Left cardiac atrium (tissue), 4 donors: ENCODE measurements at regions not wholly inside any gene's neighbourhood (a gene's known extent, or its start where the extent isn't known, plus 50 kb on each side); places are given as distances from the start of the nearest gene placed in this dataset.
A peak's percentile ranks its signal among the peaks of the same experiment; 100 is the strongest.
"Not testable (repeated sequence)": the region's sequence is repeated elsewhere in the genome, so short reads cannot be mapped to it uniquely, and the experiment has no call there.

Experiments used
- ATAC-seq, 2 donors: fragments of 200-7000 bp; cut with Tn5 transposase; one replicate each; pipeline ENCODE4 v1.9.1; 2020; ENCODE audit warnings: mild to moderate bottlenecking in 2 of 2, moderate library complexity in 2 of 2
- DNase-seq: peaks from one replicate; pipeline ENCODE4 v3.0.0-alpha.2; 2020
- intact Hi-C, 2 donors: fragments of 100-400 bp; cut with DNase I; formaldehyde crosslinking; loops; one replicate each; pipeline versions ENCODE4 v1.14.1 to v1.15.1; 2022 to 2023
- donor health status: DM: no; HTN: yes; CAD: no.
- donor health status: DM: no; HTN: yes; CAD: no; lungs with severe emphysema.
- donor health status: DM: yes; HTN: yes; CAD: no.
- donor health status: Dilated cardiomyopathy.

GRCh38 chr15:24078310-24079029 is 391.4 kb upstream of the NDN start:
- intact Hi-C loops = no loop called here
- DNase-seq = no peak
- no peak for ATAC-seq

- DNase-seq, ATAC-seq, intact Hi-C loops: not testable (repeated sequence)
These were observed 401.8 kb upstream of the NDN start for GRCh38 chr15:24088941-24089340.

DNA sequence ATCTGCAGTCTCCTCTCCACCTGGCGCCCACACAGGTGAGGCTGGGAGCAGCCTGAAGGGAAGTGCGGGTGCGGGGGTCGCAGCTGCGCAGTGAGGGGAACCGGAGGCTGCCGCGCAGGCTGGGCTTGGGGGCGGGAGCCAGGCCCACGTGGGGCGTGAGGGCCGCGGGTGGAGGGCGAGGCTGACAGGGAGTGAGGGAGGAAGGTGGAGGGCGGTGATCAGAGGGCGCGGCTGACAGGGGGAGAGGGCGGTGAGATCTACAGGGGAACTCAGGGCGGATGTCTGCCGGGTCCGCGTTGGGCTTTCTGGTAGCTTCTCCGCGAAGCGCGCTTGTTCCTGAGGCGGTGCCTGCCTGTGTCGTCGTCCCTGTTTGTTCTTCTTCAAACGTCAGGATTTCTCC is 414.4 kb upstream of the NDN start:
- intact Hi-C loops, DNase-seq: not testable (repeated sequence)
- ATAC-seq = peak in 1 of 2 donors; percentile 47

DNA sequence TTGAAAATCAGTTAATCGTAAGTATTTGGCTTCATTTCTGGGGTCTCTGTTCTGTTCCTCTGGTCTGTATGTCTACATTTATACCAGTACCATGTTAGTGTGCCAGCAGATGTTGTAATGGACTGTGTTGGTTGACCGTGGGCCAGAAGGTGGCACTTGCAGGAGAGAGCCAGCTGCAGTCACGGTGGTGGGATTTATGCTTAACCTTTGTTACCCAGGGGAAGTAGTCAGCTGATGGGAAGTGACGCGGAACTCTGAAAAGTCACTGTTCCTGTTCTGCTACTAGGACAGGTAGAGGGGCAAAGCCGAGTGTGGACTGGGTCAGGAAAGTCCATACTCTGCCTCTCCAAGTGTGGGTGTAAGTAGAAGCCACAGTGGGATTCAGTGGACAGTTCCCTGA is 420.4 kb upstream of the NDN start:
- ATAC-seq, intact Hi-C loops, DNase-seq: not testable (repeated sequence)

DNA sequence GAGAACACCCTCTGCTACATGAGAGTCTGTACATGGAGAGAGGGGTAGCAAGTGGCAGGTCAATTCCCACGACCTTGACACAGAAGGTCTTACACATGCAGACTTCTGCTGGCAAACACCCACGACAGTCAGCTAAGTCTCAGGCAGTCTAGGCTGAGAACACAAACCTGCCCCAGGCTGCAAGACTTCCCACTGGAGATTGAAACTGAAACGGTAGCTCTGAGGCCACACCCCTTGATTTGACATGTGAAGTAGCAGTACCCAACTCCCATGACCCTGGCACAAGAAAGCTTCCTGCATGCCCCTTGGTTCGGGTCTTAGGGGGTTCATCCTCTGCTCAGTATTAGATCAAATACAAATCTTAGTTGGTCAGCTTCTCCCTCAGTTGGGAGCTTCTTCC is 420.8 kb upstream of the NDN start:
- intact Hi-C loops, ATAC-seq, DNase-seq: not testable (repeated sequence)

- ATAC-seq, intact Hi-C loops: not testable (repeated sequence)
These were observed 421.2 kb upstream of the NDN start for GRCh38 chr15:24108349-24108748.

GRCh38 chr15:24139622-24140021 is 452.5 kb upstream of the NDN start:
- intact Hi-C loops, ATAC-seq: not testable (repeated sequence)

More at GRCh38 chr15:24108349-24108748, 421.2 kb upstream of the NDN start:
- DNase-seq = not testable (repeated sequence)

GRCh38 chr15:24145070-24145469 is 458.0 kb upstream of the NDN start:
- ATAC-seq, DNase-seq, intact Hi-C loops: not testable (repeated sequence)

More at GRCh38 chr15:24139622-24140021, 452.5 kb upstream of the NDN start:
- DNase-seq = not testable (repeated sequence)

GRCh38 chr15:24146251-24146650 is 459.1 kb upstream of the NDN start:
- intact Hi-C loops = no loop called here
- no peak for ATAC-seq
- DNase-seq = no peak

DNA sequence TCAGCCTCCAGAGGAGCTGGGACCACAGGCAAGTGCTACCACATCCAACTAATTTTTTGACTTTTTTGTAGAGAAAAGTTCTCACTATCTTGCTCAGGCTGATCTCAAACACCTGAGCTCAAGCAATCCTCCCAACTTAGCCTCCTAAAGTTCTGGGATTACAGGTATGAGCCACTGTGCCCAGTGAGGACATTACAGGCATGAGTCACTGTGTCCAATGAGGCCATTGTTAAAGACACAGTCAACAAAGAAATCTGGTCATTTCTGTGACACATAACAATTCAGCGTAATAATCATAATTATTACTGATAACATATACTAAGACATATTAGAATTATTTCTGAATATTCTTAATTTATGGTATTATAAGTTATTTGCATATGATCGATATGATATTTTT is 463.4 kb upstream of the NDN start:
- intact Hi-C loops = no loop called here
- ATAC-seq (no peak), DNase-seq (no peak)

DNA sequence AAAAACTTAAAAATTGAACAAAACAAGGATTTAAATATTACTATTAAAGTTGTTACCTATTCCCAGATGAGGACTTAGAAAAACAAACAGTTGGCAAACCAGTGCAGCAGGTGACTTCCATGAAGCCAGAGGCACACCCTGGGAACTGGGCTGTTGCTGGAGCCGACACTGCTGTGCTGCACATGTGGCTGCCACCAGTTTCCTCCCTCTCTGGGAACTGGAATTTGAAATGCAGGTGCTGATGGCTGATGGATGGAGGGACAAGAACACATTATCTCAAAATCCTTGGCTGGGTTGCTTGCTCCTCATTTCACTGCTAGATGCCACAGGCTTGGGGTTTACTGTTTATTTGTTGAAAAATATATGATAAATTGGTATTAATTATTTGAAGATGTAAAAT is 471.2 kb upstream of the NDN start:
- DNase-seq, intact Hi-C loops, ATAC-seq: not testable (repeated sequence)

DNA sequence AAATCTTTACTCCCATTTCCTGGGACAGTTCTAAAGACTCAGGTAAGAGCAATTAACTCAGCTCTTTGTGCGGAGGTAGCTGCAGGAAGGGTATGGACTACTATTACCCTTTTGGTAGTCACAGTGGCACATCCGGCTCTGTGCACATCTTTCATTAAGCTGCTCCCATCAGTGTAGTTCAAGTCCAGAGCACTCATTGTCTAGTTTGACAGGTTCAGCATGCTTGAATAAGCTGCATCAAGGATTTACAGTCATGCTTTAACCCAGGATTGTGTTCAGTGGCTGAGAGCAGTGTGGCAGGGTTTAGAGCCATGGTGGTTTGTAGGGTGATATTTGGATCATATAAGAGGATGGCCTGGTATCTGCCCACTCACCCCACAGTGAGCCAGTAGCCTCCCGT is 478.4 kb upstream of the NDN start:
- ATAC-seq, DNase-seq: not testable (repeated sequence)

DNA sequence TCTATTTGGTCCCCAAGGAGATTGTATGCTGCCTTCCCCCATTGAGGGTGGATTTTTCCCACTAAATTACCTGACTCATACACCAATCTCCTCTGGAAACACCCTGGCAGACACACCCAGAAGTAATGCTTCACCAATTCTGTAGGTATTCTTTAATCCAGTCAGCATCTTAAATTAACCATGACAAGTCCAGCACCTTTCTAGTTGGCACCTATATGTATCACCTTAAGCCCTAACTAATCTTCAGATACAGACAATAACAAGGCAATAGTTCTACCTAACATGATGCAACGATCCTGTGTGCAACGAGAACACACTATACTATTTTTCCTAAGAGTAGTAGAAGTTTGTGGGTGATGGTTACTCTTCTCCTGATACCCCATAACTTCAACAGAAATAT is 473.3 kb upstream of the NPAP1 start:
- intact Hi-C loops, DNase-seq, ATAC-seq: not testable (repeated sequence)

More for the DNA sequence above, 478.4 kb upstream of the NDN start:
- intact Hi-C loops = not testable (repeated sequence)

DNA sequence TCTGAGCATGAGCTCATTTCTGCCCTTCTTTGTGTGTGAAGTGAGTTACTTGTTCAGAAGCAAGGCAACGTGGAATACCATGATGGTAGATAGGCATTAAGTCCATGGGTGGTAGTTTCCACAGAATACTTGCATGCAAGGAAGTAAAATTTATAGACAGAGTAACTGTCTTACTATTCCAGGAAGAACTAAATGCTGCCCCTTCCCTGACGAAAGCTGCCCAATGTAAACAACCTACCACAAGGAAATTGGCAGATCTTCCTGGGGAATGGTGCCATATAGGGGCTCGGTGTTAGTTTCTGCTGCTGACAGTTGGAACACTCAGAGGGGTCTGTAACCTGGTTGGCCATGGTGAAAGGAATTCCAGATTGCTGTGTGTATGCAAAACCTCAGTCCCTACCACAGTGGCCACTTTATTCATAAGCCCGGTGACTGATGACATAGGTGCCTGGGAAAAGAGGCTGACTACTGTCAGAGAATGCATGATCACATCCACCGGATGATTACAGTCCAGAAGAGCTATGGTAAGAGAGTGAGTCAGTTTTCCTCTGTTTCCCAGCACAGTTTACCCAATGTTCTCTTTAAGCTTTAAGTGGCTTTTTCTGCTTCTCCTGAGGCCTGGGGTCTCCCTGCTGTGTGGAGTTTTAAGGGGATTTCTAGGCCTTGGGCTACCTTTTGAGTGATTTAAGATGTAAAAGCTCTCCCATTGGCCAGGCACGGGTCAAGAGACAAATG is 463.7 kb upstream of the NPAP1 start:
- peak in 1 of 2 donors; percentile 63 for ATAC-seq
- intact Hi-C loops, DNase-seq: not testable (repeated sequence)

GRCh38 chr15:24223739-24224138 is 451.8 kb upstream of the NPAP1 start:
- DNase-seq (no peak), ATAC-seq (no peak)
- intact Hi-C loops = no loop called here

DNA sequence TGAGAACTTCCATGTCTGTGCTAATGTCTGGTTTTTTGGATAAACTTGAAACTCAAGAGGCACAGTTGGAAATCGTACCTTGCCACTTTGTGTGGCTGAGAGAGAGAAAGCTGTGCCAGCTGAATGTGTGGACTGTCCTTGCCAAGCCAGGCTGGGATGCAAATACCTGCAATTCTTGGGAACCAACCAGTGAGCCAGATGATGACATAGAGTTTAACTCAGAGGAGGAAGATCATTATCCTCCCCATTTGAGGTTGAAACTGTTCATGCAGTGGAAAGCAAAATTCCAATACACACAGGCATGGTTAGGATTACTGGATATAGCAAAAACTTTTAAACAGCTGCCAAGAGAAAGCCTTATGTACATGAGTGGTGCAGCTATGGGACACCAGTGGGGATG is 451.4 kb upstream of the NPAP1 start:
- DNase-seq (no peak), ATAC-seq (no peak)
- intact Hi-C loops = no loop called here

DNA sequence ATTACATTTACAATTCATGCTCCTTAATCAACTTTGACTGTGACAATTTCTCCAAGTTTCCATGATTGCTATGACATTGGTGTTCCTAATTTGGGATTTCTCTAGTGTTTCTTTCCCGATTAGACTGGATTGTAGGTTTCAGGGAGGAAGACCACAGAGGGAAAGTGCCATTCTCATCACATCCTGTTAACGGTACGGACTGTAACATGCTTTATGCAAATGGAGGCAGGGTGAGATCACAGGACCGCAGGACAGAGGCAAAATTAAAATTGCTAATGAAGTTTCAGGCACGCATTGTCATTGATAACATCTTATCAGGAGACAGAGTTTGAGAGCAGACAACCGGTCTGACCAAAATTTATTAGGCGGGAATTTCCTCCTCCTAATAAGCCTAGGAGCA is 446.7 kb upstream of the NPAP1 start:
- intact Hi-C loops, DNase-seq, ATAC-seq: not testable (repeated sequence)

- intact Hi-C loops, DNase-seq, ATAC-seq: not testable (repeated sequence)
These were observed 442.4 kb upstream of the NPAP1 start for GRCh38 chr15:24233134-24233533.

DNA sequence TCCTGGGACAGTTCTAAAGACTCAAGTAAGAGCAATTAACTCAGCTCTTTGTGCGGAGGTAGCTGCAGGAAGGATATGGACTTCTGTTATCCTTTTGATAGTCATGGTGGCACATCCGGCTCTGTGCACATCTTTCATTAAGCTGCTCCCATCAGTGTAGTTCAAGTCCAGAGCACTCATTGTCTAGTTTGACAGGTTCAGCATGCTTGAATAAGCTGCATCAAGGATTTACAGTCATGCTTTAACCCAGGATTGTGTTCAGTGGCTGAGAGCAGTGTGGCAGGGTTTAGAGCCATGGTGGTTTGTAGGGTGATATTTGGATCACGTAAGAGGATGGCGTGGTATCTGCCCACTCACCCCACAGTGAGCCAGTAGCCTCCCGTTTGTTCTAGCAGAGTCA is 435.0 kb upstream of the NPAP1 start:
- ATAC-seq, DNase-seq, intact Hi-C loops: not testable (repeated sequence)

GRCh38 chr15:24259106-24259505 is 416.5 kb upstream of the NPAP1 start:
- intact Hi-C loops, DNase-seq, ATAC-seq: not testable (repeated sequence)
